ENCODE measurements at regions not wholly inside any gene's neighbourhood (a gene's known extent, or its start where the extent isn't known, plus 50 kb on each side); places are given as distances from the start of the nearest gene placed in this dataset.

- Histone ChIP-seq H3K27me3 (no peaks in the 10 kb centered on the region), H3K4me3 (ENCODE audit: low read depth, low read length) (no peak overlapping the region)
- TF ChIP-seq CTCF (IDR thresholded peaks at IDR 0.05; ENCODE audit: low read depth, low read length) = no peak
These were observed 1524.3 kb downstream of the PCDH18 start for GRCh38 chr4:136007991-136008390.

GRCh38 chr4:136002316-136002715, 1530.0 kb downstream of the PCDH18 start:
- Histone ChIP-seq H3K36me3 (no peaks in the 10 kb centered on the region), H3K9me3 (no peaks in the 10 kb centered on the region), H3K27me3 (no peaks in the 10 kb centered on the region), H3K4me1 (no peaks in the 10 kb centered on the region), H3K4me3 (ENCODE audit: low read depth, low read length) (no peak overlapping the region)
- DNase-seq = no peak
- TF ChIP-seq CTCF (IDR thresholded peaks at IDR 0.05; ENCODE audit: low read depth, low read length) = no peak

More at GRCh38 chr4:136007991-136008390, 1524.3 kb downstream of the PCDH18 start:
- no peak for DNase-seq
- no peaks in the 10 kb centered on the region for H3K4me1 ChIP-seq
- no peaks in the 10 kb centered on the region for H3K36me3 ChIP-seq
- no peaks in the 10 kb centered on the region for H3K9me3 ChIP-seq

- no peak for DNase-seq
- Histone ChIP-seq H3K4me3 (ENCODE audit: low read depth, low read length) (no peak overlapping the region), H3K4me1 (no peaks in the 10 kb centered on the region), H3K9me3 (no peaks in the 10 kb centered on the region), H3K27me3 (no peaks in the 10 kb centered on the region), H3K36me3 (no peaks in the 10 kb centered on the region)
- TF ChIP-seq CTCF (IDR thresholded peaks at IDR 0.05; ENCODE audit: low read depth, low read length) = no peak
These were observed 1530.5 kb downstream of the PCDH18 start for GRCh38 chr4:136001791-136002190.

GRCh38 chr4:136000246-136000645, 1532.0 kb downstream of the PCDH18 start:
- Histone ChIP-seq H3K36me3 (no peaks in the 10 kb centered on the region), H3K9me3 (no peaks in the 10 kb centered on the region), H3K4me3 (ENCODE audit: low read depth, low read length) (no peak overlapping the region), H3K27me3 (no peaks in the 10 kb centered on the region), H3K4me1 (no peaks in the 10 kb centered on the region)
- TF ChIP-seq CTCF (IDR thresholded peaks at IDR 0.05; ENCODE audit: low read depth, low read length) = no peak
- DNase-seq = no peak

GRCh38 chr4:135994360-135994759, 1537.9 kb downstream of the PCDH18 start:
- no peaks in the 10 kb centered on the region for H3K4me1 ChIP-seq
- no peak for TF ChIP-seq CTCF (IDR thresholded peaks at IDR 0.05; ENCODE audit: low read depth, low read length)
- no peaks in the 10 kb centered on the region for H3K27me3 ChIP-seq
- H3K4me3 ChIP-seq (ENCODE audit: low read depth, low read length) = no peak overlapping the region
- no peaks in the 10 kb centered on the region for H3K36me3 ChIP-seq
- H3K9me3 ChIP-seq = no peaks in the 10 kb centered on the region
- DNase-seq = no peak

GRCh38 chr4:135976860-135977259, 1555.4 kb downstream of the PCDH18 start:
- H3K36me3 ChIP-seq = no peaks in the 10 kb centered on the region
- H3K4me3 ChIP-seq (ENCODE audit: low read depth, low read length) = no peak overlapping the region
- DNase-seq = no peak
- H3K27me3 ChIP-seq = no peaks in the 10 kb centered on the region
- TF ChIP-seq CTCF (IDR thresholded peaks at IDR 0.05; ENCODE audit: low read depth, low read length) = no peak
- H3K9me3 ChIP-seq = no peaks in the 10 kb centered on the region
- no peaks in the 10 kb centered on the region for H3K4me1 ChIP-seq

All from BE2C (cell line).